ENCODE measurements at regions not wholly inside any gene's neighbourhood (a gene's known extent, or its start where the extent isn't known, plus 50 kb on each side); places are given as distances from the start of the nearest gene placed in this dataset.

DNA sequence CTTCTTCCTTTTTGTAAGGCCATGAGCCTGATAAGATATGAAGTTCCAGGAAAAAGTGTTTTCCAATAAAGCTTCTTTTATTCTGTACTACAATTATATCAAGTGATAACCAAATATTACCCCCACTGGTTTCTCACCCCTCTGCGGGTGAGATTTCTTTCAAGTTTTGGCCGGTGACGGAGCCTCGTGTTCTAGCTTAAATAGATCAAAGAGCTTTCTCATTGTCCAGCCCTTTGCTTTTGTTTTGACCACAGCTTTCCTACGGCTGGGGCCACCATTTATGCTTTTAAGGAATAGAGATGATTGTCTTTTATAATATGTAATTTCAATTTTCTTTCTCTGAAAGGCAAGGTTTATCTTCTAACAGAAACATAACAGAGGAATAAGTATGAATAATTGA is 196.7 kb upstream of the MTPN start:
- TF ChIP-seq, protein P1, sequence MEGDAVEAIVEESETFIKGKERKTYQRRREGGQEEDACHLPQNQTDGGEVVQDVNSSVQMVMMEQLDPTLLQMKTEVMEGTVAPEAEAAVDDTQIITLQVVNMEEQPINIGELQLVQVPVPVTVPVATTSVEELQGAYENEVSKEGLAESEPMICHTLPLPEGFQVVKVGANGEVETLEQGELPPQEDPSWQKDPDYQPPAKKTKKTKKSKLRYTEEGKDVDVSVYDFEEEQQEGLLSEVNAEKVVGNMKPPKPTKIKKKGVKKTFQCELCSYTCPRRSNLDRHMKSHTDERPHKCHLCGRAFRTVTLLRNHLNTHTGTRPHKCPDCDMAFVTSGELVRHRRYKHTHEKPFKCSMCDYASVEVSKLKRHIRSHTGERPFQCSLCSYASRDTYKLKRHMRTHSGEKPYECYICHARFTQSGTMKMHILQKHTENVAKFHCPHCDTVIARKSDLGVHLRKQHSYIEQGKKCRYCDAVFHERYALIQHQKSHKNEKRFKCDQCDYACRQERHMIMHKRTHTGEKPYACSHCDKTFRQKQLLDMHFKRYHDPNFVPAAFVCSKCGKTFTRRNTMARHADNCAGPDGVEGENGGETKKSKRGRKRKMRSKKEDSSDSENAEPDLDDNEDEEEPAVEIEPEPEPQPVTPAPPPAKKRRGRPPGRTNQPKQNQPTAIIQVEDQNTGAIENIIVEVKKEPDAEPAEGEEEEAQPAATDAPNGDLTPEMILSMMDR (IDR thresholded peaks at IDR 0.05; ENCODE audit: insufficient read depth, low read length, poor library complexity, severe bottlenecking) = no peak
- no peak for TF ChIP-seq EZH2phosphoT487 (conservative IDR thresholded peaks at IDR 0.05; ENCODE audit: low read length)
